Lung microvascular endothelial cell (primary cell): ENCODE measurements at regions not wholly inside any gene's neighbourhood (a gene's known extent, or its start where the extent isn't known, plus 50 kb on each side); places are given as distances from the start of the nearest gene placed in this dataset.
"Not testable (repeated sequence)": the region's sequence is repeated elsewhere in the genome, so short reads cannot be mapped to it uniquely, and the experiment has no call there.

ENCODE experiments used
- DNase-seq, 2 donors: peaks; one replicate each; pipeline versions ENCODE4 v3.0.0 to v3.0.0-alpha.2; 2010; ENCODE audit warnings: low read depth in 2 of 2

DNA sequence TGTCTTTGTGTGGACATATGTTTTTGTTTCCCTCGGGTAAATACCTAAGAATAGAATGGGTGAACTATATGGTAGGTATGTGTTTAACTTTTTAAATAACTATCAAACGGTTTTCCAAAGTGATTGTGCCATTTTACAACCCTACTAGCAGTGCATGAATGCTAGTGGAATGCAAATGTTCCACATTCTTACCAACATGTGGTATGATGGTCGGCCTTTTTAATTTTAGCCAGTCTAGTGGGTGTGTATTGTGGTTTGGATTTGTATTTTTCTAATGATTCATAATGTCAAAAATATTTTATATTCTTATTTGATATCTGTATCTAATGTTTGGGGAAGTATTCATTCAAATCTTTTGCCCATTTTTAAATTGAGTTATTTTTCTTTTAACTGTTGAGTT is 68.2 kb upstream of the SMAD3 start:
- no peak for DNase-seq

DNA sequence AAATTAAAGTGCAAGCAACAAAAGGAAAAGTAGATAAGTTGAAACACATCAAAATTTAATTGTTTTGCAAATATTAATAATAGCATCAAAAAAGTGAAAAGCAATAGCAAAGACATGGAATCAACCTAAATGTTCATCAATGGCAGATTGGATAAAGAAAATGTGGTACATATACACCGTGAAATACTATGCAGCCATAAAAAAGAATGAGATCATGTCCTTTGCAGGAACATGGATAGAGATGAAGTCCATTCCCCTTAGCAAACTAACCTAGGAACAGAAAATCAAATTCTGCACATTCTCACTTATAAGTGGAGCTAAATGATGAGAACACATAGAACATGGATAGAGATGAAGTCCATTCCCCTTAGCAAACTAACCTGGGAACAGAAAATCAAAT is 67.2 kb upstream of the SMAD3 start:
- DNase-seq: not testable (repeated sequence)

DNA sequence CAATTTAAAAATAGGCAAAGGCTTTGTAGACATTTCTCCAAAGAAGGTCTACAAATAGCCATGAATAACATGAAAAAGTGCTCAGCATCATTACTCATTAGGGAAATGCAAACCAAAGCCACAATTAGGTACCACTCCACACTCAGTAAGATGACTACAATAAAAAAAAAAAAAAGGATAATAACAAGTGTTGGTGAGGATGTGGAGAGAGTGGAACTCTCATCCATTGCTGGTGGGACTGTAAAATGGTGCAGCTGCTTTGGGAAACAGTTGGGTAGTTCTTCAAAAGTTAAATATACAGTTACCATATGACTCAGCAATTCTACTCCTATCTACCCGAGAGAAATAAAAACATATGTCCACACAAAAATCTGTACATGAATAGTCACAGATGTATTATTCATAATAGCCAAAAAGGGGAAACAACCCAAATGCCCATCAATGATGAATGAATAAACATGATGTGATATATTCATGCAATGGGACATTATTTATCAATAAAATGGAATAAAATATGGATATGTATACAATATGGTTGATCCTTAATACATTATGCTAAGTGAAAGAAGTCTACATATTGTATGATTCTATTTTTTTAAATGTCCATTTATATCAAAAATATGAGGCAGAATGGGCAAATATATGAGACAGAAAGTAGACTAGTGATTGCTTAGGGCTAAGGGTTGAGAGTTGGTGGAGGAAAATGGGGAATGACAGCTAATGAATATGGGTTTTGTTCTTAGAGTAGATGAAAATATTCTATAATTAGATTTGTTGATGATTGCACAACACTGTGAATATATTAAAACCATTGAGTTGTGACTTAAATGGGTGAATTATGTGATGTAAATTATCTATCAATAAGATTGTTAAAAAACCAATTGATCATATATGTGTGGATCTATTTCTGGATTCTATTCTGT is 66.1 kb upstream of the SMAD3 start:
- no peak for DNase-seq

DNA sequence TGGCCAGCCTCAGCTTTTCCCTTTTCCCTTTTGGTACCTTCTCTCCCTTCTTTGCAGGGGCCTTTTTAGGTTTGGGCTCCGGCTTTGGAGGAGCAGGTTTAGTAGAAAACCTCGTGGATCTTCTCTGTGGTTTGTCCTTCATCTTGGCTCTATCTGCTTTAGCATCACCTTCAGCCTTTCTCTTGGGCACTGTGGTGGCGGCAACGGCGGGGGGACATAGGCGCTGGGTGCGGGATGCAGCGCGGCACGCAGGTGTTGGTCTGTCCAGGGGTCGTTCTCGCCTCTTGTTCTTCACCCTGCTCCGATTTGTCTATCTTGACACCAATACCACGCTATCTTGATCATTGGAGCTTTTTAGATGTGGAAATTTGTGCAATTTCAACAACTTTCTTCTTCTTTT is 64.5 kb upstream of the SMAD3 start:
- DNase-seq: no peak

DNA sequence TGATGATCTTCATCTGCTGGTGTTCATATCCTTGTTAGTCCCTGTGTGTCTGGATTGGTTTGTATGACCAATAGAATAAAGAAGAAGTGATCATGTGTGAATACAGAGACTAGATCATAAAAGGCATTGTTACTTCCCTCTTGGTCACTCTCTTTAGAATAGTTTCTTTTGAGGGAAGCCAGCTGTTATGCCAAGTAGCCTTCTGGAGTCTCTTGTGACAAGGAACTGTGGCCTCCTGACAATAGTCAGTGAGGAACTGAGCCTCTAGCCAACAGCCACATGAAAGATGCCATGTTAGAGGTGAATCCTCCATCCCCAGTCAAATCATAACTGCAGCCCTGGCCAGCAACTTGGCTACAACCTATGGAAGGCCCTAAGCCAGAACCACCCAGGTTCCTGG is 63.0 kb upstream of the SMAD3 start:
- no peak for DNase-seq

DNA sequence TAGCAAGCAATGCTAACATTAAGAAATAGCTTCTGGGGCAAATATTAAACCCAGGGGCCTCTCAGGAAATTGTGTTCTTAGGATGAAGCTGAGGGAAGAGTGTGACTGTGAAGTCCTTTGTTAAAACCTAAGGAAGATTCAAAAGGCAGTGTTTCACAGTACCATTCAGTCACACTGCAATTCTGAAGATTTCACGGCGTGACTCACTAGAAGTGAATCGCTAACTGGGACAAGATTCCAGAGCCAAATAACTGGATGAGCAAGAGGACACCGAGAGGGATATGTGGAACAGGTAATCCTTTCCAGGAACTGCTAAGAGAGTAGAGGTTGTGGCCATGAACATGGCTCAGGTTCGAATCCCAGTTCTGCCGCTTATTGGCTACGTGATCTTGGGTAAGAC is 61.8 kb upstream of the SMAD3 start:
- DNase-seq: no peak

DNA sequence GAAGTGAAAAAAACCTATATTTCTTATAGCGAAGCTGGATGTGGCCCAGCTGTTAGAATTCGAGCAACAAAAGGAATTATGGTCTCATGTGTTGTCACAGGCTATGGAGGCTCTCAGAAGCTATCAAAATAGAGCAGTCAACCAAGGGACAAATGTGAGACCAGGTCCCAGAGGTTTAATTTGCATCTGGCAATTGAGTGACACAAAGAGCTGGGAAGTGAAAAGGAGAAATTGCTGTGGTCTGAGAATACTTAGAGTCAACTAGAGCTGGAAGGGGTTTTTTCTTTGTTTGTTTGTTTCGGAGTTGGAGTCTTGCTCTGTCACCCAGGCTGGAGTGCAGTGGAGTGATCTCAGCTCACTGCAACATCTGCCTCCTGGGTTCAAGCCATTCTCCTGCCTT is 61.3 kb upstream of the SMAD3 start:
- no peak for DNase-seq

DNA sequence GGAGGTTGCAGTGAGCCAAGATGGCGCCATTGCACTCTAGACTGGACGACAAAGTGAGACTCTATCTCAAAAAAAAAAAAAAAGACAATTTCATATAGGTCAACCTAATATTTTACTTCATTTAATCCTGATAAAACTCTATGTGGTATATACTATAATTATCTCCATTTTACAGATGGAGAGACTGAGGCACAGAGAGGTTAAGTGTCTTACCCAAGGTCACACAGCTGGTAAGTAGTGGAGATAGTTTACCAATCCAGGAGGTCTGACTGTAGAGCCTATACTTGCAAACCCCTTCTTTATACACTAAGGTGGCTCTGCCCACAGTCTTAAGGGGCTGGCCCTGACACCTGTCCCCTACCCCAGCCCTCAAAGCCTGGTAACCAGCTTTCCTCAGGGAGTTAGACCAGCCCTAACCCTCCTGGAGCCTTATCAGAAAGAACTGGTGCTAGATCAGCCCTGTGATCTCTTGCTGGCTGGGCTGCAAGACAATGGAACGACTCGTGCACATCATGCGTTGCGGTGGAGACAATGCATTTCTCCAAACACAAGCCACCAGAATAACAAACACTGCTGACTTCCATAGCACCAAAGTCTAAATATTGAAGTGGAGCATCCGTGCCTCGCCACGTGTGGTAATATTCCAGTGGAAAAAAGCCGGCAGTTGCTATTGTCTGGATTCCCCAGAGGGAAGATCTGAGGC is 60.0 kb upstream of the SMAD3 start:
- DNase-seq: peak; percentile 61 to 80

DNA sequence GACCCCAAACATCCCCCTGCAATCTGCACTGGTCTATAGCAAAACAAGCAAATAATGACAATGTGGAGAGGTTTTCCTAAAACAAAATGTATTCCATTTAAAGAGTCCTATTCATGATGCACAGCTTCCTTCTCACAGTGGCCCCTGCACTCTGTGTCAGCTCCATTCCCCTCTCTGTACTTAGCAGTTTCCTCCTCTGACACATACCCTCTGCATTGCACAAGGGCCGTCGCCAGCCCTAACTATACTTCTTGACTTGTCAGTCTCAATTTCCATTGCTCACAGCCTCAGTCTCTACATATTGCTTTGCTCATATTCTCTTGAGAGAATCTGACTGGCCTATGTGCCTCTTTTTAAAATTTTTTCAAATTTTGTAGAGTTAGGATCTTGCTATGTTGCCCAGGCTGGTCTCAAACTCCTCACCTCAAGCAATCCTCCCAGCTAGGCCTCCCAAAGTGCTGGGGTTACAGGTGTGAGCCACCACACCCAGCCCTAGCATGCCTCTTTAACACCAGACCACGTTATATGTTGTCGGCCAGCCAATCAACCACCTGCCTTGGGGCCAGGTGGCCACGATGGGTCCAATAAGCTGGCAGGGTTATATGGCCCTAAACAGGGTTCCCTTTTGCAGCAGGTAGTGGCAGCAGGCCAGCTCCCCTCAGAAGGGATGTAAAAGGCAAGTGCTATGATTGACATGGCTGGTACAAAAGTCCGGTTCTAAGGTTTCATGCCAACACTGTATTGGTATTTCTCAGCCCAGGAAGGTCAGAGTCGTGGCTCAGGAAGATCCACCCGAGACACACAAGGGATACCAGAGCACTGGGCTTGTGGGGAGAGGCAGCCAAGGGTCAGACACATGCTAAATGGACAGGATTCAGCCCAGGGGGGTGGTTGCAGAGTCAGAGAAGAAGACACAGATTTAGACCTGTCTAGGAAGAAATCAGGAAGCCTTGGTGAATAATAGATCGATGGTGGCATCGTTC is 59.0 kb upstream of the SMAD3 start:
- peak in 1 of 2 donors; percentile 82 for DNase-seq

DNA sequence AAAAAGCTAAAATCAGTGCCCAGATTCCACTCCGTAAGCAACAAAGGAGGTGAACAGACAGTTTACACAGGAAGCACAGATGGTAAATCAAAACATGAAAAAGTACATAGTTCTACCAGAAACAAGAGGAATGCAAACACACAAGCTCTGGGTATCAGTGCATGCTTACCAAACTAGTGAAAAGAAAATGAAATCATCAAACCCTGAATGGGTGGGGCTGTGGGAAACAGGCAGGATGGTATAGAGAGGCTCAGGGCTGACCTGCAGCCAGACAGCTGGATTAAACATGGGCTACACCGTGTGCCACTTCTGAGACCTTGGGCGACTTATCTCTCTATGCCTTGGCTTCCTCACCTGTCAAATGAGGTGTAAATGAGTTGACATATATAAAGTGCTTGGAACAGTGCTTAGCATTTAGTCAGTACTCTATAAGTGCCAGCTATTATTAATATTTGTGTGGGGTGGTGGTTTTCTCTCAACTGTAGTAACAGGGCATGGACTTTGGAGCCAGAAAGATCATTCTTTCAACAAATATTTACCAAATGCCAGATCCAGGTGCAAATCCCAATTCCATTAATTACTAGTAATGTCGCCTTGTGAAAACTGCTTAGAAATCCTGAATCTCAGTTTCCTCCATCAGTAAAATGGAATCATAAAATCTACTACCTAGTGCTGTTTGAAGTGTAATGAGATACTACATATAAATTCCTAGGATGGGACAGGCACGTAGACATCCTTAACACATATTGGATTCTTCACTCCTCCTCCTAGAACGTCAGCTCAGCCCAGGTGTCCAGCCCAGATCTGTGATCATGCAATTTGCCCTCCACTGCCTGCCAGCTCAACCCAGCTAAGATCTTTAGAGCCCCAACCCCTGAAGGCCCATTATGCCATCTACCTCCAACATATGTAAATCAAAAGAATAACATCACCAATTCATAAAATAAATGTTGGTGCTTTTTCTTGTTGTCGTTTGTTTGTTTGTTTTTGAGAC is 55.5 kb upstream of the SMAD3 start:
- no peak for DNase-seq

DNA sequence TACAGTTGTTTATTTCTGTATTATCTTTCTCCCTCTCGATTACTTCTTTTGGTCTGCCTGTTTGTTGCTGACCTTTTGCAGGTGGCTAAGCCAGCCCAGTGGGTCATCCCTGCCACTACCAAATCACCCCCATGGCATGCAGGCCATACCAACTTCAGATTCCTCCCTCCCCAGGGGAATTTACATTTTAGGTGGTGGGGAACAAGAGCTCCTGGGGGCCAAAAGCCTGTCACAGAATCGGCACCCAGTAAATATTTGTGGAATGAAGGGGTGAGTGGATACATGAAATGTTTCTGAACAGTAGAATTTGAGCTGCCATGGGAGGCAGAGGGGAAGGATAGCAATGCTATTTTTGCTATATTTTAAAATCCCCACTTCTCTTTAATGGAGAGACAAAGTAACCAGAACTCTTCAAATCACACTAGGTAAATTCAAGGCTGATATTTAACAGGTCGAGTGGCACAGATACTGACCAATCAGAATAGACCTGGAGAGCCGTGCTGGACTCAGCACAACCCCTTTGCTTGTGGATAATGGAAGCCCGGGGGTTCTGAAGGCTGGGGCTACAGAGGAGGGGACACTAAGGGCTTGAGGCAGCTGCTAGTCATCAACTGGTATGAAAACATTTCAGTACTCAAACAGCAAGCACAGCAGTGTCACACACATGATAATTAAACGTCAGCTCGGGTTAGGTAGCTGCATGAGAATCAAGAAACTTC is 54.3 kb upstream of the SMAD3 start:
- DNase-seq: no peak

DNA sequence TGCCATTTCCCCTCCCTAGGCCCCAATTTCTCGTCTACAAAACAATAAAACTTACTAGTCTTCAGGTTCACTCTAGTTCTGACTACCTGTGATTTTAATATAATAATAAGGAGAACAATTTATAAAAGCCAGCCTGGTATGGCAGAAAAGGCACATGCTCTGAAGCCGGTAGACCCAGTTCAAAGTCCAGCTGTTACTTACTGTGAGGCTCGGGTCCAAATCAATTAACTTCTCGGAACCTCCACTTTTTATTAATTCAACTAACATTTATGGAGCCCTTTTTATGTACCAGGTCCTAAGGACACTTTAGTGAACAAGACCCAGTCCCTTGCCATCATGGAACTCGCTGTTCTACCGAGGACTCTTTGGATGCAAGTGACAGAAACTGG is 53.8 kb upstream of the SMAD3 start:
- DNase-seq: no peak

DNA sequence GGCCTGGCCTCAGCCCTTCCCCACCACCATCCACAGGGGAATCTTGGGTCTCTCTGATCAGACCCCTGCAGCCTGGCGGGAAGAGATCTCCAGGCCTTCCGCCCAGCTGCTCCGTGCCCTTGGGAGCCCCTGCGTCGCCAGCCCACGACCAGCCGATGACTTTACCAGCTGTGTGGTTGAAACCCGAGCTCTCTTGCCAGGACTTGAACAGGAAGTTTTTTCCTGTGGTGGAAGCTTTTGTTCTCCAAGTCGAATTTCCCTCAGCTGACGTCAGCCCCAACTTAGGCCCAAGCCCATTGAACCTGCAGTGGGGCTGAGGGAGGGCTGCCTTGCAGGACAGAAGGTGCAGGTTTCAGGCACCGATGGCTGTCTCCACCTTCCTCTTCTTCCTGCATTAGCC is 51.7 kb upstream of the SMAD3 start:
- peak; percentile 87 to 96 for DNase-seq
